HCT116 (cell line): ENCODE measurements at regions not wholly inside any gene's neighbourhood (a gene's known extent, or its start where the extent isn't known, plus 50 kb on each side); places are given as distances from the start of the nearest gene placed in this dataset.

Experiments
- ATAC-seq: fragments of 200-7000 bp; cut with Tn5 transposase; 2 replicates; pipeline ENCODE4 v1.9.1; 2020; ENCODE audit warnings: mild to moderate bottlenecking, moderate library complexity
- BruUV-seq: library from RNA; stranded (reverse); fragments of 400-500 nt; replicated peaks from 2 replicates; lab custom pipeline; 2021; lab: Mats Ljungman, UMichigan
- CTCF ChIA-PET: fragments of 300-600 bp; sonication (Branson Sonifier 250); formaldehyde crosslinking; loops from one replicate; lab custom pipeline; 2021; ENCODE audit warnings: antibody characterized with exemption; lab: Charles Lee
- POLR2A ChIA-PET: fragments of 300-600, 350-600 bp; sonication (Branson Sonifier 250); formaldehyde crosslinking; loops from one replicate; lab custom pipeline; 2021; ENCODE audit warnings: antibody characterized with exemption; lab: Charles Lee
- RAD21 ChIA-PET, 2 experiments: fragments of 300-600 bp; sonication (Branson Sonifier 250); formaldehyde crosslinking; loops; one replicate each; lab custom pipeline; 2023; ENCODE audit warnings: low total read pairs in 2 of 2; ENCODE audit not compliant: uncharacterized antibody in 2 of 2, unreplicated experiment in 2 of 2, low non-redundant PET in 1 of 2; lab: Charles Lee
- DNase-seq: peaks from one replicate; pipeline ENCODE4 v3.0.0-alpha.2; 2010; ENCODE audit warnings: low read depth, low spot score
- H2AFZ ChIP-seq: fragments of 200-600 bp; shearing (Covaris generic), sonication (generic); 2 replicates; pipeline ENCODE4 v1.6.1; 2017; ENCODE audit warnings: low read depth, mixed run types, mixed read lengths, antibody characterized with exemption, low read length; ENCODE audit not compliant: poor library complexity, severe bottlenecking
- H3K27ac ChIP-seq: 2 replicates; pipeline ENCODE4 v1.5.1; 2012; ENCODE audit warnings: low read depth, low read length
- H3K27me3 ChIP-seq: fragments of 200-600 bp; sonication (generic); 2 replicates; pipeline ENCODE4 v1.6.1; 2016; ENCODE audit warnings: mixed run types, low read length, mixed read lengths; ENCODE audit not compliant: insufficient read depth
- H3K36me3 ChIP-seq, 2 experiments: fragments of 200-500 bp in 1 of 2; fragments of 200-600 bp in 1 of 2; sonication (Bioruptor generic) in 1 of 2; sonication (generic) in 1 of 2; 2 replicates each; pipeline versions ENCODE4 v1.5.1 to v1.6.1; 2014 to 2016; ENCODE audit warnings: low read length in 2 of 2, inconsistent platforms in 1 of 2, mixed read lengths in 1 of 2, mixed run types in 1 of 2; ENCODE audit not compliant: insufficient read depth in 2 of 2, control insufficient read depth in 1 of 2
- H3K4me1 ChIP-seq, 2 experiments: fragments of 200-600 bp in 1 of 2; sonication (generic) in 1 of 2; 2 replicates each; pipeline versions ENCODE4 v1.5.1 to v1.6.1; 2012 to 2017; ENCODE audit warnings: low read length in 2 of 2, inconsistent platforms in 1 of 2, mild to moderate bottlenecking in 1 of 2, mixed read lengths in 1 of 2, mixed run types in 1 of 2, moderate library complexity in 1 of 2; ENCODE audit not compliant: insufficient read depth in 2 of 2, control insufficient read depth in 1 of 2
- H3K4me2 ChIP-seq: fragments of 200-600 bp; sonication (generic); 2 replicates; pipeline ENCODE4 v1.6.1; 2017; ENCODE audit warnings: mixed run types, low read length, mixed read lengths
- H3K4me3 ChIP-seq, 2 experiments: fragments of 200-600 bp in 1 of 2; sonication (generic) in 1 of 2; replicated peaks in 1 of 2; 2 replicates each; pipeline ENCODE4 v1.5.1; 2011 to 2016; ENCODE audit warnings: low read length in 2 of 2, control low read depth in 1 of 2, low read depth in 1 of 2, mild to moderate bottlenecking in 1 of 2, mixed read lengths in 1 of 2, mixed run types in 1 of 2
- H3K79me2 ChIP-seq: fragments of 200-600 bp; sonication (generic); 2 replicates; pipeline ENCODE4 v1.6.1; 2017; ENCODE audit warnings: mild to moderate bottlenecking, mixed run types, low read length, moderate library complexity, mixed read lengths; ENCODE audit not compliant: insufficient read depth
- H3K9ac ChIP-seq: fragments of 200-600 bp; sonication (generic); 2 replicates; pipeline ENCODE4 v1.6.1; 2016; ENCODE audit warnings: low read length, mixed read lengths
- H3K9me2 ChIP-seq: fragments of 200-600 bp; sonication (generic), shearing (Covaris generic); 2 replicates; pipeline ENCODE4 v1.6.1; 2017; ENCODE audit warnings: mixed run types, mild to moderate bottlenecking, moderate library complexity; ENCODE audit not compliant: insufficient read depth
- H3K9me3 ChIP-seq, 2 experiments: fragments of 200-500 bp in 1 of 2; fragments of 200-600 bp in 1 of 2; sonication (Bioruptor generic) in 1 of 2; sonication (generic) in 1 of 2; 2 replicates each; pipeline ENCODE4 v1.6.1; 2014 to 2017; ENCODE audit warnings: low read length in 2 of 2, mixed read lengths in 2 of 2, inconsistent platforms in 1 of 2, low read depth in 1 of 2, mild to moderate bottlenecking in 1 of 2, mixed run types in 1 of 2, moderate library complexity in 1 of 2; ENCODE audit not compliant: control insufficient read depth in 1 of 2, insufficient read depth in 1 of 2
- H4K20me1 ChIP-seq: fragments of 200-600 bp; sonication (generic), shearing (Covaris generic); 2 replicates; pipeline ENCODE4 v1.6.1; 2017; ENCODE audit warnings: mixed run types, mild to moderate bottlenecking, moderate library complexity; ENCODE audit not compliant: insufficient read depth
- CEBPB ChIP-seq: IDR thresholded peaks from 2 replicates; pipeline ENCODE4 v1.6.1; 2012; ENCODE audit warnings: low read depth
- EGR1 ChIP-seq: IDR thresholded peaks from 2 replicates; pipeline ENCODE4 v1.6.1; 2012; ENCODE audit warnings: low read depth
- FOSL1 ChIP-seq: IDR thresholded peaks from 2 replicates; pipeline ENCODE4 v1.6.1; 2012; ENCODE audit warnings: low read depth
- JUND ChIP-seq: IDR thresholded peaks from 2 replicates; pipeline ENCODE4 v1.6.1; 2012
- POLR2A ChIP-seq: IDR thresholded peaks from 2 replicates; pipeline ENCODE4 v1.7.0; 2011; ENCODE audit warnings: borderline replicate concordance; ENCODE audit not compliant: insufficient read depth, insufficient read length; ENCODE audit errors: extremely low read depth
- REST ChIP-seq: IDR thresholded peaks from 2 replicates; pipeline ENCODE4 v1.6.1; 2012; ENCODE audit warnings: low read depth
- SIN3A ChIP-seq: IDR thresholded peaks from 2 replicates; pipeline ENCODE4 v1.6.1; 2012; ENCODE audit warnings: low read depth
- SRF ChIP-seq: IDR thresholded peaks from 2 replicates; pipeline ENCODE4 v1.6.1; 2012; ENCODE audit warnings: low read depth
- ZFX ChIP-seq: fragments of 450-650 bp; IDR thresholded peaks from 2 replicates; pipeline ENCODE4 v1.6.1; 2017
- ZNF274 ChIP-seq: fragments of 200-500 bp; sonication (Bioruptor generic); IDR thresholded peaks from 2 replicates; pipeline ENCODE4 v1.6.1; 2014; ENCODE audit warnings: mild to moderate bottlenecking, low read depth, low read length, inconsistent platforms
- intact Hi-C: fragments of 100-400 bp; cut with micrococcal nuclease; formaldehyde crosslinking; loops from 2 replicates; pipeline ENCODE4 v1.10.0; 2022

GRCh38 chr14:57943541-57943940 is 77.6 kb upstream of the SLC35F4 start:
- no peaks in the 10 kb centered on the region for H3K4me1 ChIP-seq
- H3K36me3 ChIP-seq = no peaks in the 10 kb centered on the region
- no peak overlapping the region for H3K4me3 ChIP-seq
- no peak overlapping the region for H3K27ac ChIP-seq
- no peak overlapping the region for H3K4me2 ChIP-seq
- ATAC-seq (no peak), DNase-seq (no peak)
- H3K9me3 ChIP-seq = no peaks in the 10 kb centered on the region
- H3K9me2 ChIP-seq = no peaks in the 10 kb centered on the region
- intact Hi-C loops = no loop called here
- ChIA-PET CTCF (no interaction called here), POLR2A (no interaction called here), RAD21 (no interaction called here)
- no peak overlapping the region for H3K9ac ChIP-seq
- TF ChIP-seq REST (no peak), CEBPB (no peak), JUND (no peak), SRF (no peak), POLR2A (no peak)
- H2AFZ ChIP-seq = no peak overlapping the region
- H4K20me1 ChIP-seq = no peaks in the 10 kb centered on the region
- no peaks in the 10 kb centered on the region for H3K79me2 ChIP-seq
- peaks cover 83% of the 10 kb centered on the region for H3K27me3 ChIP-seq
- no TSS peak for BruUV-seq

GRCh38 chr14:57943038-57943437 is 77.1 kb upstream of the SLC35F4 start:
- Histone ChIP-seq H3K36me3 (no peaks in the 10 kb centered on the region), H4K20me1 (no peaks in the 10 kb centered on the region), H3K27ac (no peak overlapping the region), H3K4me2 (no peak overlapping the region), H3K9ac (no peak overlapping the region), H3K4me3 (no peak overlapping the region), H3K4me1 (no peaks in the 10 kb centered on the region), H3K79me2 (no peaks in the 10 kb centered on the region), H3K27me3 (peaks cover 83% of the 10 kb centered on the region), H3K9me3 (no peaks in the 10 kb centered on the region), H2AFZ (no peak overlapping the region), H3K9me2 (no peaks in the 10 kb centered on the region)
- intact Hi-C loops = no loop called here
- POLR2A ChIA-PET = interaction anchor here (0.6 kb wide), 1 partner anchor 11 kb away, joined by 3 read pairs; no protein-coding TSS in a partner anchor
- no TSS peak for BruUV-seq
- RAD21 ChIA-PET = no interaction called here
- DNase-seq = no peak
- TF ChIP-seq FOSL1 (no peak), ZFX (no peak), SIN3A (no peak), ZNF274 (no peak), EGR1 (no peak)
- no peak for ATAC-seq
- CTCF ChIA-PET = no interaction called here
